ENCODE measurements at regions not wholly inside any gene's neighbourhood (a gene's known extent, or its start where the extent isn't known, plus 50 kb on each side); places are given as distances from the start of the nearest gene placed in this dataset.
"Not testable (repeated sequence)": the region's sequence is repeated elsewhere in the genome, so short reads cannot be mapped to it uniquely, and the experiment has no call there.

- intact Hi-C loops (cut with DNase I): no loop called here
- Histone ChIP-seq H3K27ac (no peak overlapping the region), H3K36me3 (no peaks in the 10 kb centered on the region), H3K9me3 (no peaks in the 10 kb centered on the region), H3K4me1 (no peaks in the 10 kb centered on the region), H3K27me3 (no peaks in the 10 kb centered on the region), H3K4me3 (no peak overlapping the region)
- no peak for TF ChIP-seq CTCF (IDR thresholded peaks at IDR 0.05)
- no peak for DNase-seq (ENCODE audit: low spot score in 2 of 2)
These were observed 337.1 kb upstream of the PUDP start for GRCh38 chrX:7485061-7485460.

GRCh38 chrX:7480721-7481120, 332.8 kb upstream of the PUDP start:
- TF ChIP-seq CTCF (IDR thresholded peaks at IDR 0.05): no peak
- Histone ChIP-seq H3K36me3 (no peaks in the 10 kb centered on the region), H3K4me1 (no peaks in the 10 kb centered on the region), H3K9me3 (no peaks in the 10 kb centered on the region), H3K4me3 (no peak overlapping the region), H3K27ac (no peak overlapping the region), H3K27me3 (no peaks in the 10 kb centered on the region)
- intact Hi-C loops (cut with DNase I): no loop called here
- DNase-seq (ENCODE audit: low spot score in 2 of 2): no peak

- no peaks in the 10 kb centered on the region for H3K4me1 ChIP-seq
- no peaks in the 10 kb centered on the region for H3K36me3 ChIP-seq
- no peak overlapping the region for H3K4me3 ChIP-seq
- no peak overlapping the region for H3K27ac ChIP-seq
- no peaks in the 10 kb centered on the region for H3K9me3 ChIP-seq
- H3K27me3 ChIP-seq: no peaks in the 10 kb centered on the region
- no peak for TF ChIP-seq CTCF (IDR thresholded peaks at IDR 0.05)
- intact Hi-C loops (cut with DNase I): no loop called here
- DNase-seq (ENCODE audit: low spot score in 2 of 2): no peak
These were observed 314.2 kb upstream of the PUDP start for GRCh38 chrX:7462110-7462509.

- H3K9me3 ChIP-seq; intact Hi-C loops (cut with DNase I); H3K36me3 ChIP-seq; DNase-seq (ENCODE audit: low spot score in 2 of 2); H3K27ac ChIP-seq; H3K27me3 ChIP-seq; H3K4me3 ChIP-seq; H3K4me1 ChIP-seq: not testable (repeated sequence)
These were observed 313.1 kb upstream of the PUDP start for GRCh38 chrX:7461051-7461450.

GRCh38 chrX:7447801-7448499, 300.0 kb upstream of the PUDP start:
- no peak for TF ChIP-seq CTCF (IDR thresholded peaks at IDR 0.05)
- no peaks in the 10 kb centered on the region for H3K4me1 ChIP-seq
- intact Hi-C loops (cut with DNase I): no loop called here
- no peaks in the 10 kb centered on the region for H3K27me3 ChIP-seq
- H3K9me3 ChIP-seq: no peaks in the 10 kb centered on the region
- H3K36me3 ChIP-seq: no peaks in the 10 kb centered on the region
- H3K27ac ChIP-seq: no peak overlapping the region
- no peak for DNase-seq (ENCODE audit: low spot score in 2 of 2)
- H3K4me3 ChIP-seq: no peak overlapping the region

- Histone ChIP-seq H3K4me3 (no peak overlapping the region), H3K9me3 (no peaks in the 10 kb centered on the region), H3K36me3 (no peaks in the 10 kb centered on the region), H3K27me3 (no peaks in the 10 kb centered on the region), H3K4me1 (no peaks in the 10 kb centered on the region), H3K27ac (no peak overlapping the region)
- intact Hi-C loops (cut with DNase I): no loop called here
- no peak for TF ChIP-seq CTCF (IDR thresholded peaks at IDR 0.05)
- DNase-seq (ENCODE audit: low spot score in 2 of 2): no peak
These were observed 298.9 kb upstream of the PUDP start for GRCh38 chrX:7446815-7447214.
